CD14-positive monocyte (primary cell): ENCODE measurements at regions not wholly inside any gene's neighbourhood (a gene's known extent, or its start where the extent isn't known, plus 50 kb on each side); places are given as distances from the start of the nearest gene placed in this dataset.

Experiments used
- DNase-seq, 3 donors: peaks; one replicate each; pipeline ENCODE4 v3.0.0-alpha.2; 2011 to 2022
- H2AFZ ChIP-seq: 2 replicates; pipeline ENCODE4 v1.6.0; 2012; ENCODE audit warnings: mild to moderate bottlenecking, low read depth, low read length, inconsistent platforms; ENCODE audit not compliant: insufficient read depth, poor library complexity, severe bottlenecking
- H3K27ac ChIP-seq, 2 donors: 1 replicate in 1 of 2; 2 replicates in 1 of 2; pipeline ENCODE4 v1.5.1; 2012 to 2013; ENCODE audit warnings: low read length in 2 of 2, control low read depth in 1 of 2, inconsistent platforms in 1 of 2, low read depth in 1 of 2, mild to moderate bottlenecking in 1 of 2
- H3K27me3 ChIP-seq, 2 donors: one replicate each; pipeline versions ENCODE4 v1.6.0 to v1.6.1; 2011 to 2013; ENCODE audit warnings: low read length in 2 of 2; ENCODE audit not compliant: control insufficient read depth in 2 of 2, insufficient read depth in 2 of 2
- H3K36me3 ChIP-seq, 2 donors: replicated peaks in 1 of 2; 1 replicate in 1 of 2; 2 replicates in 1 of 2; pipeline versions ENCODE4 v1.5.1 to v1.6.1; 2012 to 2013; ENCODE audit warnings: low read length in 2 of 2, control low read depth in 1 of 2, inconsistent platforms in 1 of 2, mild to moderate bottlenecking in 1 of 2; ENCODE audit not compliant: insufficient read depth in 2 of 2, control insufficient read depth in 1 of 2
- H3K4me1 ChIP-seq, 2 donors: 1 replicate in 1 of 2; 2 replicates in 1 of 2; pipeline versions ENCODE4 v1.5.1 to v1.6.1; 2012 to 2013; ENCODE audit warnings: low read length in 2 of 2, control low read depth in 1 of 2, inconsistent platforms in 1 of 2, mild to moderate bottlenecking in 1 of 2, moderate library complexity in 1 of 2; ENCODE audit not compliant: insufficient read depth in 2 of 2, control insufficient read depth in 1 of 2
- H3K4me2 ChIP-seq: replicated peaks from 2 replicates; pipeline ENCODE3; 2012; ENCODE audit warnings: low read length, moderate library complexity, mild to moderate bottlenecking; ENCODE audit not compliant: poor library complexity, severe bottlenecking; ENCODE audit errors: extremely low read depth
- H3K4me3 ChIP-seq, 3 experiments: fragments of 200-600 bp in 1 of 3; sonication (generic) in 1 of 3; replicated peaks in 1 of 3; 1 replicate in 2 of 3; 2 replicates in 1 of 3; pipeline ENCODE4 v1.5.1; 2011 to 2013; ENCODE audit warnings: low read length in 3 of 3, mild to moderate bottlenecking in 3 of 3, control low read depth in 2 of 3, low read depth in 2 of 3, inconsistent platforms in 1 of 3, moderate library complexity in 1 of 3
- H3K79me2 ChIP-seq: 2 replicates; pipeline ENCODE4 v1.6.0; 2012; ENCODE audit warnings: mild to moderate bottlenecking, control low read depth, inconsistent platforms, low read length, moderate library complexity; ENCODE audit not compliant: insufficient read depth
- H3K9ac ChIP-seq: 2 replicates; pipeline ENCODE4 v1.6.0; 2017; ENCODE audit warnings: low read length, mild to moderate bottlenecking; ENCODE audit not compliant: insufficient read depth, poor library complexity, severe bottlenecking
- H3K9me3 ChIP-seq, 2 donors: replicated peaks in 1 of 2; 1 replicate in 1 of 2; 2 replicates in 1 of 2; pipeline versions ENCODE4 v1.5.1 to v1.6.1; 2012 to 2013; ENCODE audit warnings: low read length in 2 of 2, control low read depth in 1 of 2; ENCODE audit not compliant: control insufficient read depth in 1 of 2, insufficient read depth in 1 of 2
- H4K20me1 ChIP-seq: 2 replicates; pipeline ENCODE4 v1.6.0; 2012; ENCODE audit warnings: mild to moderate bottlenecking, low read length, control low read depth, moderate library complexity; ENCODE audit not compliant: insufficient read depth
- H3K27ac Mint-ChIP-seq, 7 donors: one replicate each; pipeline ENCODE4 v1.8.0; 2020; ENCODE audit warnings: mild to moderate bottlenecking in 7 of 7, mixed read lengths in 7 of 7, moderate library complexity in 6 of 7, inconsistent platforms in 2 of 7
- H3K27me3 Mint-ChIP-seq, 3 donors: one replicate each; pipeline ENCODE4 v1.8.0; 2021 to 2022; ENCODE audit warnings: low read depth in 3 of 3, mild to moderate bottlenecking in 3 of 3, mixed read lengths in 3 of 3, moderate library complexity in 3 of 3, inconsistent platforms in 1 of 3
- H3K36me3 Mint-ChIP-seq, 2 donors: one replicate each; pipeline ENCODE4 v1.8.0; 2020; ENCODE audit warnings: mixed read lengths in 2 of 2, inconsistent platforms in 1 of 2, mild to moderate bottlenecking in 1 of 2
- H3K4me1 Mint-ChIP-seq: one replicate; pipeline ENCODE4 v1.8.0; 2020; ENCODE audit warnings: mild to moderate bottlenecking, mixed read lengths
- H3K4me3 Mint-ChIP-seq, 2 donors: one replicate each; pipeline ENCODE4 v1.8.0; 2020; ENCODE audit warnings: mild to moderate bottlenecking in 2 of 2, mixed read lengths in 2 of 2, moderate library complexity in 1 of 2
- H3K9me3 Mint-ChIP-seq, 7 donors: one replicate each; pipeline ENCODE4 v1.8.0; 2020 to 2022; ENCODE audit warnings: mixed read lengths in 7 of 7, mild to moderate bottlenecking in 6 of 7, moderate library complexity in 6 of 7, inconsistent platforms in 2 of 7
- WGBS: methylation state at CpG from one replicate; pipeline ENCODE4 v1.1.5; 2013; ENCODE audit warnings: missing lambda C conversion rate; ENCODE audit not compliant: insufficient coverage; 5-methylcytosine and 5-hydroxymethylcytosine counted together
- intact Hi-C, 2 donors: fragments of 100-400 bp; cut with micrococcal nuclease; formaldehyde crosslinking; loops; one replicate each; pipeline versions ENCODE4 v1.15.0 to v1.15.1; 2023
- TF ChIP-seq, protein P1 (sequence below): fragments of 200-600 bp; IDR thresholded peaks from one replicate; pipeline ENCODE4 v1.8.0; 2022; ENCODE audit warnings: antibody characterized with exemption, mild to moderate bottlenecking

DNA sequence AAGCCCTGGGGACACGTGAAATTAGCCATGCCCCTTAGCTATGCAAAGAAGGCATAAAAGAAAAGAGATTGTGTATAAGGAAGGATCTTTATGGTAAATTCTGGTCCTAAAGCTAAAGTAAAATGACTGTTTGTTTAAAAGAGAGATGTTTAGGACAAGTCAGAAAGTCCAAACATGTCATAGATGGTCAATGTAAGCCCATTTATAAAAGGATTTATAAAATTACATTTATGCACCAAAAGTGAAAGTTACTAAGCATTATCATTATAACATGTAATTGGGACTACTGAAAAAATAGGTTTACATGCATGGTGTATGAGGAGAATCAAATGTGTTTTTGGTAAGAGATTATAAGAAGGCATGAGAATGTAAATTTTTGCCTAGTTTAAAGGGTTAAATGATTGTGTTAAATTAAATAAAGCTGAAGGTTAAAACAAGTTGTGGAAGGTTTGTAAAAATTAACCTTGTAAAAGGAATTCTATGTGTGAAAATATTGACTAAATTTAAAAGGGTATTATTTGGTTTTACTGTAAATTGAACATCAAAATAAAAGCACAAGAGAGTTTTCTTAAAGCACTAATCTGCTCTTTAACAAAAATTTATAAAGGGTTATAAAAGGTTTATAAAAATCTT is 50.4 kb upstream of the TSPAN8 start:
- no peak overlapping the region for H3K9ac ChIP-seq
- intact Hi-C loops, result no loop called here
- no peaks in the 10 kb centered on the region for H4K20me1 ChIP-seq
- Mint-ChIP-seq H3K4me1 (no peaks in the 10 kb centered on the region), H3K9me3 (peaks cover 0 to 15% (median 4%) of the 10 kb centered on the region in 7 donors), H3K36me3 (no peaks in the 10 kb centered on the region), H3K4me3 (no peak overlapping the region), H3K27me3 (no peaks in the 10 kb centered on the region), H3K27ac (no peak overlapping the region)
- H2AFZ ChIP-seq, result no peak overlapping the region
- no peak overlapping the region for H3K4me2 ChIP-seq
- H3K27me3 ChIP-seq, result no peaks in the 10 kb centered on the region
- TF ChIP-seq, protein P1, sequence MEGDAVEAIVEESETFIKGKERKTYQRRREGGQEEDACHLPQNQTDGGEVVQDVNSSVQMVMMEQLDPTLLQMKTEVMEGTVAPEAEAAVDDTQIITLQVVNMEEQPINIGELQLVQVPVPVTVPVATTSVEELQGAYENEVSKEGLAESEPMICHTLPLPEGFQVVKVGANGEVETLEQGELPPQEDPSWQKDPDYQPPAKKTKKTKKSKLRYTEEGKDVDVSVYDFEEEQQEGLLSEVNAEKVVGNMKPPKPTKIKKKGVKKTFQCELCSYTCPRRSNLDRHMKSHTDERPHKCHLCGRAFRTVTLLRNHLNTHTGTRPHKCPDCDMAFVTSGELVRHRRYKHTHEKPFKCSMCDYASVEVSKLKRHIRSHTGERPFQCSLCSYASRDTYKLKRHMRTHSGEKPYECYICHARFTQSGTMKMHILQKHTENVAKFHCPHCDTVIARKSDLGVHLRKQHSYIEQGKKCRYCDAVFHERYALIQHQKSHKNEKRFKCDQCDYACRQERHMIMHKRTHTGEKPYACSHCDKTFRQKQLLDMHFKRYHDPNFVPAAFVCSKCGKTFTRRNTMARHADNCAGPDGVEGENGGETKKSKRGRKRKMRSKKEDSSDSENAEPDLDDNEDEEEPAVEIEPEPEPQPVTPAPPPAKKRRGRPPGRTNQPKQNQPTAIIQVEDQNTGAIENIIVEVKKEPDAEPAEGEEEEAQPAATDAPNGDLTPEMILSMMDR, result no peak
- H3K4me3 ChIP-seq, result no peak overlapping the region
- no peaks in the 10 kb centered on the region for H3K79me2 ChIP-seq
- no peaks in the 10 kb centered on the region for H3K36me3 ChIP-seq
- H3K9me3 ChIP-seq, result peaks cover 0 to 12% of the 10 kb centered on the region in 2 donors
- H3K4me1 ChIP-seq, result no peaks in the 10 kb centered on the region
- no peak for DNase-seq
- WGBS, result 31% methylated on average over 1 of the region's 1 CpG
- no peak overlapping the region for H3K27ac ChIP-seq
